Retinal pigment epithelial cell (primary cell): ENCODE measurements at regions not wholly inside any gene's neighbourhood (a gene's known extent, or its start where the extent isn't known, plus 50 kb on each side); places are given as distances from the start of the nearest gene placed in this dataset.

Experiments
- DNase-seq: peaks from one replicate; pipeline ENCODE4 v3.0.0-alpha.2; 2010; ENCODE audit warnings: low read depth
- H3K4me3 ChIP-seq: 2 replicates; pipeline ENCODE4 v1.5.1; 2011; ENCODE audit warnings: mild to moderate bottlenecking, low read length, control low read depth, moderate library complexity
- CTCF ChIP-seq: conservative IDR thresholded peaks from 2 replicates; pipeline ENCODE4 v1.5.1; 2011; ENCODE audit warnings: low read depth, low read length, control low read depth, inconsistent platforms

DNA sequence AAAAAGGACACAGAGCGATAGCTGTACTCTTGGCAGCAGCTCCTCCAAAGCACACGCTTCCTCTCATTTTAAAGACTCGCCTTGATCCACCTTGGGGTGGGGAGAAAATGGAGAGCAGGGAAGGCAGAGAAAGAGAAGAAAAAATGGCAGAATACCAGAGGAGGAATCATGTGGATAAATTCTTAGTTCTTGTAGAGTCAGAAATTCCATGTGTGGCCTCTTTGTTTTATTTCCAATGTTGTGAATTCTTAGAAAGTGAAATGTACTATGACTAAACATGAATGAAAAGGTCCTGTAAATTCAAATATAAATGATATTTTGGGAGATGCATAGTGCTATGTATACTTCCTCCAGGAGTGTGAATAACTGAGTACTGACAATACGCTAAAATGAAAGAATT lies 89.7 kb upstream of the SESTD1 start:
- no peak overlapping the region for H3K4me3 ChIP-seq
- no peak for TF ChIP-seq CTCF
- no peak for DNase-seq

DNA sequence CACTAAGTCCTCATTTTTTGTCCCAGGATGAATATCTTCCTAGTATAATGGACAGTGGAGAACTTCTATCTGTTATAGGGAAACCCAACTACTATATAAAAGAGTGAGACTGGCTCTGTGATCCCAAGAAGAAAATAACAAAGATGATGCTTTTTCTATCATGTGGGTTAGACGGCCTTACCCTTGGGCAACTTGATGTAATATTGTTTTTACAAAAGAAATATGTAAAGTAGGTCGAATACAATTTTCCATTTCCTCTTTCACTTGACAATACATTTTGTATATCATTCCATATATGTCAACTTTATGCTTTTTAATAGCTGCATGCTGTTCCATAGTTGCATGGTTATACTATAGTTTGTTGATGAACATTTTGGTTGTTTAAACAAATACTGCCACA lies 87.5 kb upstream of the SESTD1 start:
- TF ChIP-seq CTCF = no peak
- no peak overlapping the region for H3K4me3 ChIP-seq
- no peak for DNase-seq

DNA sequence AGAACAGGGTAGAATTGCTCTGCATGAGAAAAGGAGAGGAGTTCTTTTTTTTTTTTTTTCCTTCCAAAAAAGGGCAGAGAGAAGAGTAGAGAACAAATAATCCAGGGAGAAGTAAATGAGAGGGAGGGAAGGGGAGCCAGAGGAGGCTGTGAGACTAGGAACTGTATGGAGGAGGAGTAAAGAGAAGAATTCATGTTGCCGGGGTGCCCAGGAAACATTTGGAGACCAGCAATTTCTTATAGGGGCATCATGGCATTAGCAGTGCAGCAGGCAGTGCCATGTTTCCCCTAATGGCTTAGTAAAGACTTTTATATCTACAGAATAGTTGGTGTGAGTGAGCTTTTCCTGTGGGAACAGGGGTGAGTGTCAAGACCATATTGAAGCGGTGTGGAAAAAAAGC lies 86.4 kb upstream of the SESTD1 start:
- no peak overlapping the region for H3K4me3 ChIP-seq
- no peak for TF ChIP-seq CTCF
- no peak for DNase-seq

DNA sequence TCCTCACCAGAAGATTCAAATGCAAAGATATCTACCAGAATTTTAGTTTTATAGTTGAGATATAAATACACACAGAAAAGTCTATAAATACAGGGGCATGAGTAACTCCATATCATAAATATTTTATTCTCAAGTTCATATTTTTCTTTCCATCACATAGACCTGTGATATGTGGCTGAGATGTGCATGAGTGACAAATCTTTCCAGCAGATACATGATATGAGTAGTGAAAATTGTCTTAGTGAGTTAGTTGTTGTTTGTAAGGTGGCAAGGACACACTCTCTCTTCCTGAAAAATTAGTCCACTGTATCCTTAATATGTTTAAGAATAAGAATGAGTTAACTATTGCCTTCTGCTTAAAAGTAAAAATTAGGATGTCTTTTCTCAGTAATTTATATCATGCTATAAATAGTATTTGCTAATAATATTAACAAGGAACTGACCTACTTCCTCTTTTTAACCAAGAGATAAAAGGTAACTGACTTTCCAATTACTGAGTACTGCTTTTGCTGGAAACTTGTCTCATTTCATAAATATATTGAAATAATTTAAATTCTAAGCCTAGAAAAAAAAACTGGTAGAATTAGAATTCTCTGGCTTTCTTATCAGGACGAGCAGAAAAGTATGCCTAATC lies 85.2 kb upstream of the SESTD1 start:
- no peak for DNase-seq
- TF ChIP-seq CTCF = no peak
- no peak overlapping the region for H3K4me3 ChIP-seq

DNA sequence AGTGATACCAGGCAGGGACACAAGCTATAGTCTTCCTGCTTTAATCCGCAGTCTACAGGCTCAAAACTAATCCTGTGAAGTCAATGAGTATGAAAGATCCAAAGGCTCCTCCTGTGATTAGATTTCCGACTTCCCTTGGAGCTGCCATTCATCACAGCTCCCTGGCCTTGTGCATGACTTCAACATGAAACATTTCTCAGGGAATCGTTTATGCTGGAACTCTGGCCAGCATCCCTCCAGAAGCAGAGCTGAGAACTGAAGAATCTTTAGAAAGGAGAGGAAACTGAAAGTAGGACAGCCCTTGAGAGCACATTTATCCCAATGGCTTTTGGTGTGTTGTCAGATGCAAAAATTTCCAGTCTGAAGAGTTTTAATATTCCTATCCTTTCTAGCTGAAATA lies 84.3 kb upstream of the SESTD1 start:
- no peak for DNase-seq
- H3K4me3 ChIP-seq = no peak overlapping the region
- TF ChIP-seq CTCF = no peak

DNA sequence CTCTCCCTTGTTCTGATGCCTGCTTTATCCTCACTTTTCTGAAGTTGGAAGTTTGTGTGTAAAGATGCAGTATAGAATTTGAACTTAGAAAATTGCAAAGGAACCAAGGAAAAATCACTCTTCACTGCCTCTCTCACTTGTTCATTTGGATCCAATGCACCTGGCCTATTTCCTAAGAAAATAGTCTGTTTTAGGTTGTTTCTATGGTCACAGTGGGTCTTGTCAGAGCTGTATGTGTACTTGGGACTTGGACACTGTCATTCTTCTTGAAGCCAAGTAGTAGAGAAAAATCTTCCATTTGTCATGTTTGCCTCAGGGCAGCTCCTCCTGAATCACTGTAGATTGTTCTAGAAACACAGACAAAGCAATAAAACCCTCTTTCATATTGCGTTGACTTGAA lies 80.3 kb upstream of the SESTD1 start:
- no peak for DNase-seq
- no peak for TF ChIP-seq CTCF
- H3K4me3 ChIP-seq = no peak overlapping the region

- no peak for DNase-seq
- no peak for TF ChIP-seq CTCF
- no peak overlapping the region for H3K4me3 ChIP-seq
Observed at GRCh38 chr2:179344280-179344964, 79.8 kb upstream of the SESTD1 start.
